Skin epidermis (tissue), 12 donors: ENCODE measurements at regions not wholly inside any gene's neighbourhood (a gene's known extent, or its start where the extent isn't known, plus 50 kb on each side); places are given as distances from the start of the nearest gene placed in this dataset.

Experiments
- H3K27ac ChIP-seq, 21 experiments: fragments of 200-600 bp; sonication (generic) in 11 of 21; one replicate each; pipeline ENCODE4 v1.5.0; 2020; ENCODE audit warnings: mild to moderate bottlenecking in 3 of 21, inconsistent platforms in 2 of 21, moderate library complexity in 2 of 21
- H3K4me3 ChIP-seq, 7 experiments: fragments of 200-600 bp; sonication (generic) in 2 of 7; one replicate each; pipeline ENCODE4 v1.5.0; 2020; ENCODE audit warnings: inconsistent platforms in 2 of 7, mild to moderate bottlenecking in 2 of 7, moderate library complexity in 1 of 7

DNA sequence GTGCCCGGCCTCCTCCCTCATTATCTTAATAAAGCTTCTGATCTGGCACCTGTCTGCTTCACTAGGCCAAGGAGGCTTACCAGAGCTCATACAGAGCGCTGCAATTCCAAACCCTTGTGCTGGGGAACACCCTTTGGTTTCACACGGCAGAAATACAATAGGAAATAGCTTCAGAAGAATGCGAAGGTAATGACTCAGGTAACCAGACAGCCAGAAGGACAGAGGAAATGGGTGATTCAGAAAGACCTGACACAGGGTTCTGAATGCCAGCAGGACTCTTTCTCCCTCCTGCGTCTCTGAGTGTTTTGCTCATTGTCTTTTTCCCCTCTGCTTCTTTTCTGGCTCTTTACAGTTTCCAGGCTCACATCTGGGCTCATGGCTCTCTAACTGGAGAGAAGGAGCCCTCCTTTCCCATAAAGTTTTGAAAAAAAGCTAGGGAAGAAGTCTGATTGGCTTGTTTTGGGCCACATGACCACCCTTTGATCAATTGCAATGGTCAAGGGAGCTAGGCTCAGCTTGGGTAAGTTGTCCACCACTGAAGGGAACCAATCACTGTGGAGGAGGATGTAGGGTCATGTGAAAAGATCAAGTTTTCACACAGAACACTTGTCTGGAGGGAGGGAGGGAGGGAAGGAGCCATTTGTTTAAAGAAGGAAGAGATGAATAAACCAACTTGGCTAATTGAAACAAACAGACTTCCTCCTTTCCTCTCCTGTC lies 90.5 kb upstream of the UPP2 start:
- Histone ChIP-seq H3K27ac (no peak overlapping the region), H3K4me3 (no peak overlapping the region)

DNA sequence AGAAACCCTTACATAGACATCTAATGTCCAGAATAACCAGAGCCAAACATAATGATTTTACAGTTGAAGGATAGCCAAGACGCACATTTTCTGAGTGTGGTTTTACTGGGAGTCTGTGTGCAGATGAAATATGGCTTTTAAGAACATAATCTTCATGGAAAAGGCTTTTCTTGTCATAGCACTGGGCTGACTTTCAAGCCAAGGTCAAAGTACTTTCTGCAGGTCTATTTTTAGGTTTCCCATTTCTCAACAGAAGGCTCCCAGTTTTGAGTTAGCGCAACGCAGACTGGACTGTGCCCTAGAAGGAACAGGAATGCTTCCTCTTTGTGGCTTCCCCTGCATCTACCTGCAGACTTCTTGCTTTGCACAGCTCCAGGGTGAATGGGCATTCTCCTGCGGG lies 92.3 kb upstream of the UPP2 start:
- H3K27ac ChIP-seq = no peak overlapping the region
- no peak overlapping the region for H3K4me3 ChIP-seq

DNA sequence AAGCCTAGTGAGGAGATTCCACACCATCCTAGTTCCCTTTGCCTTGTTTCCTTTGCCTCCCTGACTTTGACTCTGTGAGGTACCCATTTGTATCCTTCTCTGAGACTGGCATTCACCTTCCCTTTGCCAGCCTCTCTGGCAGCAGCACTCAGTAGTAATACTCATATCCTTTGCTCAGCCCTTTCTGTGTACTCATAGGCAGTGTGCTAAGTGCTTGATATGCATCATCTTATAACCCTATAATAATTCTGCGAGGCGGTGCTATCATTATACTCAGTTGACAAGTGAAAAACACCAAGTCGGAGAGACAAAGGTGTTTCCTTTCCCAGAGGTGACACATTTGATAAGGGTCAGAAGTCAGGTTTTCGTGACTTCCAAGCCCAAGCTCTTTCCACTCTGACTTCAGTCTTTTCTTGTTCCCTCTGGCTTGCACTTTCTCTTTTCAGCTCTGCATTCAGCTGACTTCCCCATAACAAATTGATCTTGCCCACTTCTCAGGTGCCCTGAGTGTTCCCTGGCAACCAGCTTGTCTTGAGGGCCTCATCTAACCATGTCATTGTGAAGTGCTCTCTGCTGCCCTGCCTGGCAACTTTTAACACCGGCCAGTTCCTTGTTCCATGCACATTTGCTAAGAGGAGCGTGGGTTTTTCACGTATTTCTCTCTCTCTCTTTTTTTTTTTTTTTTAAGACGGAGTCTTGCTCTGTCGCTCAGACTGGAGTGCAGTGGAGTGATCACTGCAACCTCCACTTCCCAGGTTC lies 94.5 kb upstream of the UPP2 start:
- H3K4me3 ChIP-seq = no peak overlapping the region
- H3K27ac ChIP-seq = no peak overlapping the region

DNA sequence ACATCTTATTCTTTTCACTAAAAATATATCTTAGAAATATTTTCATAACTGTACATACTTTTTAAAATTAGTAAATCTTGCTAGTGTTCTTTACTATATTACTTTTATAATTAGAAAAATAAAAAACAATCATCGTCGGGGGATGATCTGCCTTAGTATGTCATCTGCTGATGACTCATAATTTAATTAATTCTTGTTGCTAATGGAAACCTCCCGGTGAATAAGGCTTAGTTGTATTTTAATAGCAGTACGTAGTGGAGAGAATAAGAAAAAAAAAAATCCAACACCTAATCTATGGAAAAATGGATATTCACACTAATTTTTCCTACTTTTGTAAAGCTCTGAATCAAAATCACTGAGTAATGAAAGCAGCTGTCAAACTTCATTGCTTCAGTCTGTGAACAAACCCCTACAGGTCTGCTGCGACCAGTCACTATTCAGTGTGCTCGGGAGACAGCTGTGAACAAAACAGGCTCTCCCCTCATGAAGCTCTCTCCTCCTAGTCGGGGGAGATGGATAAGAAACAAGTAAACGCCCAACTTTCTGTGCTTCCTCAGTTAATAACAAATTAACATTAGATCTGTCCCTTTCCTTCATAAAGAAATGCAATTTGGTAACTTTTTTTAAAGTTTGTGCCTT lies 97.4 kb upstream of the UPP2 start:
- Histone ChIP-seq H3K4me3 (no peak overlapping the region), H3K27ac (no peak overlapping the region)

DNA sequence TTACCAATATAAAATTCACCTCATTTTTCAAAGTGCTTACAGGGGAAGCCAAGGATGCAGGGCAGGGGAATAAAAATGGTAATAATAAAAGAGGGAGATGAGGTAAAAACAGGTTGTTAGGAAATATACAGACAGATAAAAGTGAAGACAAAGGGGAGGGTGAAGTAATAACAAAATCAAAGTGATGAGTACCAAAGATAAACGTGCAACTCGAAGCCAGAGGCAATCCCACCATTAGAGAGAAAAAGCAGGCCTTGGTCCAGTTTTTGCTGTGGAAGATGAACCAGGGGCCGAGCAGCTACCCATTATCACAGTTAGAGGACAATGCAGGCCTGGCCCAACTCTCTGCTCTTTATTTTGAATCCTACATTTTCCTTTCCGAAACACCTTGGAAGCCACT lies 99.6 kb upstream of the UPP2 start:
- H3K4me3 ChIP-seq = no peak overlapping the region
- no peak overlapping the region for H3K27ac ChIP-seq

DNA sequence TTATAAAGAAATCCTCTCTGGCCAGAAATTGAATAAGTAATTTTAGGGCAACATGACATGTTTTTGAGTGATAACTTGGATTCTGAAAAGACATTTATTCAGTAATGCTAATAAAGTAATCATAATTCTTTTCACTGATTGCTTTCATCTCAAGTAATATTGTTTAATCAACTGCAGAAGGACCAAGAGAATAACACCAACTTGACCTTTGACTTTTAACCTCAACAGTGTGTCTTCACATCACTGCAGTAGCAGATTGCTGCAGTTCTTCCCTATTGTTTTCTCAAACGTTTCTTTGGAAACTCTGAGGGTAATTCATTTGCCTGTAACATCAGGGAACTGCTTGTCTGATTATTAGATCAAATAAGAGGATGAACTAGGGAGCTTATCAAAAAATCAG lies 104.9 kb upstream of the UPP2 start:
- Histone ChIP-seq H3K27ac (no peak overlapping the region), H3K4me3 (no peak overlapping the region)

DNA sequence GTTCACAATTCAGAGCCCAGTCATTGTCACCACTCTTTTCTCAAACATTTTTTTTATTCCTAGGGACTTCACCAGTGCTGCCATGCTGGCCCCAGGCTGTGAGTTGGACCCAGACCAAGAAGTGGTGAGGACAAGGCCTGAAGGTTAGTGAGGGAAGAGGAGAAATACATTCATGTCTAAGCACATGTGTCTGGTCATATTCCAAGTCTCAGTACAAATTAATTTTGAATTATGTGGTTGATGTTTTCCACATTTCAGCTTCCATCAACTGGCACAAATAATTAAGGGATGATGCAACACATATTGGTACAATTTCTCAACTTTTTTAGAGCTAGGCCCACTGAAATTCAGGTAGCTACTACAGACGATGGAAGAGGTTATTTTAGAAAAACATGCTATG lies 106.6 kb upstream of the UPP2 start:
- Histone ChIP-seq H3K27ac (no peak overlapping the region), H3K4me3 (no peak overlapping the region)

DNA sequence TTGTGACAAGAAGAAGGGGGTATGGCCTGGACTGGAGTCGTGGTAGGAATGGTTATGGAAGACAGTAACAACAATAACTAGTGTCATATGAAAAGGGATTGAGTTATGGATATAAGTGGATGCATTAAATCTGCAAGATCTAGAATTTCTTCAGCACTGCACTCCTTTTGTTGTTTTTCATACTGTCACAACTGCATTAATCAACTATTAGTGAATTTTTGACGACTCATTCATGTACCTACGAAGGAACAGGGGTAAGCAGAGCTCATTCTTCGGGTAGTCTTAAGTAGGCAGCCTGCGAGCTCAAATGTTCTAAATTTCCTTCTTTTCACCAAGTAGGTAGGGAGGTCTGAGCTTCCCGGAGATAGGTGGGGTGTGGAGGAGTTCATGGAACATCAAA lies 109.7 kb upstream of the UPP2 start:
- Histone ChIP-seq H3K27ac (no peak overlapping the region), H3K4me3 (no peak overlapping the region)

DNA sequence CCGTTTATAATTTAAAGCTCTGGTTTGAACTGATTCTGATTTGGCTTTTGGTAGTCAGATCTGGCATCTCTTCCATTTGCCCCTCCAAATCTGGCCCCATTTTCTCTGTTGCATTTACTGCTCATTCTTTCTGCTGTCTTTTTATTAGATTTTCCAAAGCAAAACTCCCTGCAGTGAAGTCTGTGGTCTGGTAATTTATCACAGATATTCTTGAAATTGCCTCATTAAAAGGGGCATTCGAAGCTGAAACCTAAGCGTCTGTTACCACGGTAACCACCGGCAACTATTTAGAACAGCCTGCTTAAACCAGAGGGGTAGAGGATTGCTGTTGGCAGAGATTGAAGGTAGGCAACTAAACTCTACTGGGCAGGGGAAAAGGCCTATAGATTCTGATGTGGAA lies 111.5 kb upstream of the UPP2 start:
- no peak overlapping the region for H3K27ac ChIP-seq
- H3K4me3 ChIP-seq = no peak overlapping the region

DNA sequence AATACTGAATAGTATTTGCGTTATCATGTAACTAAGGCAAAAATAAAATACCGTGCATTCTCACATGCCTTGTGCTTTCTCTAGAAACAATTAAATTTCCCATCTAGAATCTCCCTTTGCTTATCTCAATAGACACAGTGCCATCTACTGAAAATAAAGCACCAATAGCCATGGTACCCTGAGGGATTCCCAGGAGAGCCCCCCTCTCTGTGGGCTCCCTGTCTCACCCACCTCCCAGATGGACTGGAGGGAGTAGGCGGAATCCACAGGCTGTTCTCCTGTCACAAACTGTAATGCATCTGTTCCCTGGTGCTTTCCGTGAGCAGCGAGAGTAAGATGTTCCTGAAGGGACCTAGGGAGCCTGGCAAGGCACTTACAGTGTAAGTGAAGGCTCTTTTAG lies 112.4 kb upstream of the UPP2 start:
- Histone ChIP-seq H3K4me3 (no peak overlapping the region), H3K27ac (no peak overlapping the region)

DNA sequence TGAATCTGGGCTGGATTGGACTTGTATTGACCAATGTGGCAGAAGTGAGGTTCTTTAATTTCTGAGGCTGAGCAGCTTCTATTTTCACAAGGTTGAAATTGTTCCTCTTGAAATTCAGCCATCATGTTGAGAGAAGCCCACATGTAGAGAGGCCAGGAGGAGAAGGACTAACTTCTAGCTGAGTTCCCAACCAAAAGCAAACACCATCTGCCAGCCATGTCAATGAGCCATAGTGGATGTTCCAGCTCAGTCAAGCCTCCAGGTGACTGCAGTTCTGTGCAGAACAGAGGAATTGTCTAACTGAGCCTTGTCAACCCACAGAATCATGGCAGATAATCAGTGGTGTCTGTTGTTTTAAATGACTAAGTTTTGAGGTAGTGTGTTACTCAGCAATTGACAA lies 110.6 kb upstream of the ACVR1 start:
- no peak overlapping the region for H3K4me3 ChIP-seq
- no peak overlapping the region for H3K27ac ChIP-seq

DNA sequence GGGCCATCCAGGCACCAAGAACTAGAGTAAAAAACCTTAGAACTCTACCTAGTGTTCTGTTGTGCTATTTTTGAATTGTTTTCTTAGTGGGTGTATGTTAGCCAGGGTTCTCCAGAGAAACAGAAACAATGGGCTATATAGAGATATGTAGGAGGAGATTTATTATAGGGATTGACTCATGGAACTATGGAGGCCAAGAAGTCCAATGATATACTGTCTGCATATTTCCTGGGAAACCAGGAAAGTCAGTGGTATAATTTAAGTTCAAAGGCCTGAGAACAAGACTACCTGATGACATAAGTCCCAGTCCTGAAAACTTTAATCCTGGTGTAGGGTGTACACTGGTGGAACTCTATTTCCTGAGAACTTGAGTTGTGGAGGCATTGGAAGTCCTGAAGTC lies 108.7 kb upstream of the ACVR1 start:
- Histone ChIP-seq H3K27ac (no peak overlapping the region), H3K4me3 (no peak overlapping the region)

DNA sequence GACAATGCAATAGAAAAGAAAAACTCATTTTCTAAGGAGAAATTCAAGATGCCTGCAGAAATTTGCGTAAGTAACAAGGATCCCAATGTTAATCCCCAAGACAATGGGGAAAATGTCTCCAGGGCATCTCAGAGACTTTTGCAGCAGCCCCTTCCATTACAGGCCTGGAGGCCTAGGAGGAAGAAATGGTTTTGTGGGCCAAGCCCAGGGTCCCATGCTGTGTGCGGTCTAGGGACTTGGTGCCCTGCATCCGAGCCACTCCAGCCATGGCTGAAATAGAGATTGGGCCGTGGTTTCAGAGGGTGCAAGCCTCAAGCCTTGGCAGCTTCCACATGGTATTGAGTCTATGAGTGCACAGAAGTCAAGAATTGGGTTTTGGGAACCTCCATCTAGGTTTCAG lies 103.9 kb upstream of the ACVR1 start:
- H3K27ac ChIP-seq = no peak overlapping the region
- H3K4me3 ChIP-seq = no peak overlapping the region

DNA sequence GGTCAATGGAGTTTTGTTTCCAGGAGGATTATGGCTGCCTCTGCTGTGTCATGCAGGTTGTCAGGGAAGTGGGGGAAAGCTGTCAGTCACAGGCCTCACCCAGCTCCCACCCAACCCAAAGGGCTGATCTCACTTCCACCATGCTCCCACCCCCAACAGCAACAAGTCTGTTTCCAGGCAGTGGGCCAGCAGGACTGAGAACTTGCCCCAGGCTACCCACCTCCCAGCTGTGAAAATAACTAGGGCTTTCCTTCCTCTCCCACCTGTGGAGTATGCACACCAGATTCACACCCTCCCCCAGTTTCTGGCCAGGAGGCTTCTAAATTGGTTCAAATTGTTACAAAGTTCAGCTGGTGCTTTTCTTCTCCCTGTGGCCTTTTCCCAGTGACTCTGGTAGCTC lies 95.6 kb upstream of the ACVR1 start:
- no peak overlapping the region for H3K27ac ChIP-seq
- H3K4me3 ChIP-seq = no peak overlapping the region

DNA sequence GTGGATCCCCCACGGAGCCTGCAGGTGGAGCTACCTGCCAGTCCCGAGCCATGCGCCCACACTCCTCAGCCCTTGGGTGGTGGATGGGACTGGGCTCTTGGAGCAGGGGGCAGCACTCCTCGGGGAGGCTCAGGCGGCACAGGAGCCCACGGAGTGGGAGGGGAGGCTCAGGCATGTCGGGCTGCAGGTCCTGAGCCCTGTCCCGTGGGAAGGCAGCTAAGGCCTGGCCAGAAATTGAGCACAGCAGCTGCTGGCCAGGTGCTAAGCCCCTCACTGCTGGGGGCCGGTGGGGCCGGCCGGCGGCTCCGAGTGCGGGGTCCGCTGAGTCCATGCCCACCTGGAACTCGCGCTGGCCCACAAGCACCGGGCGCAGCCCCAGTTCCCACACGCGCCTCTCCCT lies 91.7 kb upstream of the ACVR1 start:
- no peak overlapping the region for H3K4me3 ChIP-seq

DNA sequence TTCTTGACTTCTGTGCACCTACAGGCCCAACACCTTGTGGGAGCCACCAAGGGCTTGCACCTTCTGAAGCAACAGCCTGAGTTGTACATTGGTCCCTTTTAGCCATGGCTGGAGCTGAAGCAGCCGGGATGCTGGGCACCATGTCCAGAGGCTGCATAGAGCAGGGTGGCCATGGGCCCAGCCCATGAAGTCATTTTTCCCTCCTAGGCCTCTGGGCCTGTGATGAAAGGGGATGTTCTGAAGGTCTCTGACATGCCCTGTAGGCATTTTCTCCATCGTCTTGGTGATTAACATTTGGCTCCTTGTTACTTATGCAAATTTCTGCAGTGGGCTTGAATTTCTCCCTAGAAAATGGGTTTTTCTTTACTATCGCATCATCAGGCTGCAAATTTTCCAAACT lies 83.1 kb upstream of the ACVR1 start:
- Histone ChIP-seq H3K27ac (no peak overlapping the region), H3K4me3 (no peak overlapping the region)

More for the DNA sequence above, 91.7 kb upstream of the ACVR1 start:
- H3K27ac ChIP-seq = no peak overlapping the region

DNA sequence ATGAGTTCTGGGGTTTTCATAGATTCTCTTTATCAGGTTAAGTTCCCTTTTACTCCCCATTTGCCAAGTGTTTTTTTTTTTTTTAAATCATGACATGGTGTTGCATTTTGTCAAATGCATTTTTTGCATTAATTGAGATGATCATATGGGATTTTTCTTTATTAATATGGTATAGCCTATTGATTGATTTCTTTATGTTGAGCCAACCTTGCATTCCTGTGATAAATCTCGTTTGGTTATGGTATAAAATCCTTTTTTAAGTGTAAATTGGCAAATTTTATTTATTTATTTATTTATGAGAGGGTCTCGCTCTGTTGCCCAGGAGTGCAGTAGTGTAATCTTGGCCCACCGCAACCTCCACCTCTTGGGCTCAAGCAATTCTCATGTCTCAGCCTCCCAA lies 81.5 kb upstream of the ACVR1 start:
- H3K27ac ChIP-seq = no peak overlapping the region
- H3K4me3 ChIP-seq = no peak overlapping the region

DNA sequence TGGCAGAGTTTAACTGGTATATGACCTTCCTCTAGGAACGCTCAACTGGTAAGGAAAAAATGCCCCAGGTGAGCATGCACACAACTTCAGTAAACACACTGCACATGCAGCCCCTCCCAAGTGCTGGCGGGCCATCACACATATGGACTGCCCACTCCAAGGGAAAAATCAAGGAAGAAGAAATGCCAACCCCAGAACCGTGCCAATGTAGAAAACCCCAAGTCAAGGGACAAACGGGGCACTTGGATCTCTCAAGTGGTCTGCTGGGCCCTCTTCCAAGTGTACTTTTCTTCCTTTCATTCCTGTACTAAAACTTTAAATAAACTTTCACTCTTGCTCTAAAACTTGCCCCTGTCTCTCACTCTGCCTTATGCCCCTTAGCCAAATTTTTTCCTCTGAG lies 76.4 kb upstream of the ACVR1 start:
- Histone ChIP-seq H3K27ac (no peak overlapping the region), H3K4me3 (no peak overlapping the region)

DNA sequence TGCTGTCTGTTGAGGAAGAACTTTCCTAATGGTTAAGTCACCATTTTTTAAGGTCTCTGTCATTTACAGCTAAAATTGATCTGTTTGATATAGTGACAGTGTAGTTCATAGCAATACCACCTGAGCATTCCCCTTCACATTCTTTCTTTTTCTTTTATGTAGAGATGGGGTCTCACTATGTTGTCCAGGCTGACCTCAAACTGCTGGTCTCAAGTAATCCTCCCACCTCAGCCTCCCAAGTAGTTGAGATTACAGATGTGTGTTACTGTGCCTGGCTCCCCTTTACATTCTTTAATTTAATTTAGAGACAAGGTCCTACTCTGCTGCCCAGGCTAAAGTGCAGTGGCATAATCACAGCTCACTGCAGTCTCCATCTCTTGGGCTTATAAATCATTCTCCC lies 72.7 kb upstream of the ACVR1 start:
- Histone ChIP-seq H3K27ac (no peak overlapping the region), H3K4me3 (no peak overlapping the region)

DNA sequence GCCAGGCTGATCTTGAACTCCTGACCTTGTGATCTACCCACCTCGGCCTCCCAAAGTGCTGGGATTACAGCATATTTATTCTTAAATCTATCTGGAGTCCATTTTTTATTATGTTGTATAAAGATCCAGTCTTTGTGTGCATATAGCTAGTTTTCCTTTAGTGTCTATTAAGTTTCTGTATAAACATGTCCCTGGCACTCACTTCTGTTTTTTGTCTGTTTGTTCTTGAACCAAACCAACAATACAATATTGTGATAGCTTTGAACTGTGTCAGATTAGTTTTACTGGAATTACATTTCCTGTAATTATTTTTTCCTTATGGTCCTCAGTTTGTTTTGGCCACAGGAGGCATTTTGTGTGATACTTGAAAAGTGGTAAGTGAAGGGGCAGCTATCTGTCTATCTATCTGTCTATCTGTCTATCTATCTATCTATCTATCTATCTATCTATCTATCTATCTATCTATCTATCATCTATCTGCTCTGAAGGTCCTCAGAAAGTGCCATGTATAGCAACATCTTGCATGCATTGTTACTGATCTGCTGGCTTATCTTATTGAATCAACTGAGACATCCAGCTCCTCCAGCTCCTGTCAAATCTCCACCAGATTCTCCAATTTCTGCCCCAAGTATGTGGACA lies 70.9 kb upstream of the ACVR1 start:
- no peak overlapping the region for H3K4me3 ChIP-seq
- H3K27ac ChIP-seq = no peak overlapping the region

DNA sequence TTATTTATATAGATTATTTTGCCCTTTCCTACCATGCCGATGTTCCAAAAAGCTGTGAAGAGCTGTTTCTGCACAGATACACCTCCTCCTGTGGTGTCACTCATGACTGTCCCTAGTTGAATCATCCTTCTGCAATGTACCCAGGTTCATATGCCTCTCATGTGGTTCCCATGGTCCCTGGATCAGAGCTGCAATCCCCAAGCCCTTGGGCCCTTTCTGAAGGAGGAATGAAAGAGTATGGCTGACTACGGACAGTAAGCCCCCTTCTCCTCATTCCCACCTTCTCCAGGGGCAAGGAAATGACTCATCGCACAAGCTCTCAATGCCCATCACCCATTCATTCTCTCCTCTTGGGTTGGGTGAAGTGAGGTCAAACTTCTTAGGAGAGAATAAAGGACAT lies 63.9 kb upstream of the ACVR1 start:
- H3K4me3 ChIP-seq = no peak overlapping the region
- H3K27ac ChIP-seq = no peak overlapping the region
